Activated CD8-positive, alpha-beta memory T cell treated with anti-CD3 and anti-CD28 coated beads for 48 hours (primary cell): ENCODE measurements at regions not wholly inside any gene's neighbourhood (a gene's known extent, or its start where the extent isn't known, plus 50 kb on each side); places are given as distances from the start of the nearest gene placed in this dataset.

Experiments
- DNase-seq, 3 experiments: peaks; one replicate each; pipeline ENCODE4 v3.0.0-alpha.2; 2020; ENCODE audit warnings: low read depth in 2 of 3, low spot score in 2 of 3

DNA sequence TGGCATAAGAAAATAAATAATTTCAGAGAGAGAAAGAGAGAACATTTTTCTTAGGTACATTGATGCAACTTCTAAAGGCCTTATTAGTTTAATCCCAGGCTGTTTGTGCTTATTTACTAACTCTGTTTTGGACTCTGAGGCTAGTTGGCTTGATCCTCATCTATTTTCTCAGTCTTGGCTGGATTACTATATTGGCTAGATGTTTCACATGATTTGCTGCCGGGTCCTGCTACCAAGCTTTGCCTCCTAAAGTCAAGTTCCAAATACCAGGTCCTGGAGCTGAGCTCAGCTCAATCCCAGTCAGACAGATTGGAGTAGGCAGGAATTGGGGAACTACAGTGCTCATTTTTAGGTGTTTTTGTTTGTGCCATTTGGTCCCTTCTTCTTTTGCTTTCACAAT, 340.8 kb downstream of the BCAT1 start:
- DNase-seq, result no peak

DNA sequence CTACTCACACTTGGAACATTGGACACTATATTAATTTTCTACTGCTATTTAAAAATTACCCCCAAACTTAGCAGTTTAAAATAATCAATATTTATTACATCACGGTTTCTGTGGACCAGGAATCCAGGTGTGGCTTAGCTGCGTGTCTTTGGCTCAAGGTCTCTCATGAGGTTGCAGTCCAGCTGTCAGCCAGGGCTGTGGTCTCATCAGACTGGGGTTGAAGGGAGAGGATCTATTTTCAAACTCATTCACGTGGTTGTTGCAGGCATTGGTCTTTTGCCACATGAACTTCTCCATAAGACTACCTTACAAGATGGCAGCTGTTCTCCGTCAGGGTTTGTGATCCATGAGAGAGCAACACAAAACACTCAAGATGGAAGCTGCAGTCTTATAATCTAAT, 343.0 kb downstream of the BCAT1 start:
- no peak for DNase-seq

DNA sequence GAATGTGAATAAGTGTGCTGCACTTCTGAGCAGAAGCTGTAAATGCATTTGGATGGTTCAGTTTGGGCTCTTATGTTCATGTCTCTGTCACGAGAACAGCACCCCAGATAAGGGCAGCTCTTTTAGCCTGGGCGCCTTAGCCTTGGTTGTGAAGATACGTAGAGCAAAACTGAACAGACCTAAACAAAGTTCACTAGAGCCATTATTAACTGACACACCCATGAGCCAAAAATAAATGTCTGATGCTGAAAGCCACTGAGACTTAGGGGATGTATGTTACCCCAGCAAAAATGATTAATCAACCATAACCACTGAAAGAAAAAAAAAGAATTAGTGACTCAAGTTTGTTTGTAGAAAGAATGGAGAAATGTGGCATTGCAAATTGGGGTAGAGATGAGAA, 343.4 kb downstream of the BCAT1 start:
- DNase-seq, result no peak

DNA sequence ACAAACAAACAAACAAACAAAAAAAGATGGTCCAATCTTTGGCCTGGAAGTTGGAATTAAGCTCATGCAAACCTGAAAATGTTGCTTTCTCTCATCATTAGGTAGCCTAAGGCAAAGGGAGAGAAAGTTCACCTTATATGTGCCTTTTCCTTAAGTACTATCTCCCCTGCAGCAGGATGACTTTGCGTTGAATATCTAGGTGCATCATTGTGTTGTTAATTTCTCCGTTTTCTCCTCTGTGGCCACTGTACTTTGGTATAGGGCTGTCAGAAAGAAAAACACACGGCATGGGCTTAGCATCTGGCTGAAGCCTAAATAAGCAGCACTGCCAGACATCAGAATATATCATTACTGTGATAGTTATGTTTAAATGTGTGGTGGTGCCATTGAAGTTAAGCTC, 345.5 kb downstream of the BCAT1 start:
- no peak for DNase-seq

DNA sequence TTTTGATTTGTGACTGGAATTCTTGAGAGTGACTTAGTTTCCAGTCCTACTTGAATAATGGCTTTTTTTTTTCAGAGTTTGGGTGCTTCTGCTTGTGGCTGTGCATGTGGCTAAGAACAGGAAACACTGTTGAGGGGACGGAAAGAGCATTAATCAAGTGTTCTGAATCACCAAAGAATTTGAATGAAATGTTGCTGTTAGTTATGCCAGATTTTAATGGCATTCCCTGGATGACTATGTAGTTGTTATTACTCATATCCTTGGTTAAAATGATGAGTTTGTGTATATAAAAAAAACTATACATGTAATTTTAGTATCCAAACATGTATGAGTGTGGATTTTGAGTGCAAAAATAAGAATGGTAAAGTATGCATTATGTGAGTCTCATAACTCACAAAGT, 347.9 kb downstream of the BCAT1 start:
- no peak for DNase-seq

DNA sequence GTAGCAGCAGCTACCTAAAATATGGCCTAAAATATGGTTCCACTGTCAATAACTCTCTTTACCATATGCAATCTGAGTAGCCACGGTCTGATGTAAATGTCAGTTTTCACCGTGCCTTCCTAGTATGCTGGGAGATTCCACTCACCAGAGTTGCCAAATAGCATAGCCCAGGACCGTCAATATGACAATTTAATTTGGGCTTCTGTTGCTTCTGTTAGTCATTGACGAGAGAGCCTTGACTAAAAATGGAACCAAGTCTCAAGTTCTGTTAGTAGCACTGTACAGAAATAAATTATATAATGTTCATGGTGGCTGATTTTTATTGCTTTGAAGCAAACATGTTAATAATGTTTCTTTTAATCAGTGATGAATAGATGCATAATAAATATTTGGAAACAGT, 348.4 kb downstream of the BCAT1 start:
- no peak for DNase-seq

DNA sequence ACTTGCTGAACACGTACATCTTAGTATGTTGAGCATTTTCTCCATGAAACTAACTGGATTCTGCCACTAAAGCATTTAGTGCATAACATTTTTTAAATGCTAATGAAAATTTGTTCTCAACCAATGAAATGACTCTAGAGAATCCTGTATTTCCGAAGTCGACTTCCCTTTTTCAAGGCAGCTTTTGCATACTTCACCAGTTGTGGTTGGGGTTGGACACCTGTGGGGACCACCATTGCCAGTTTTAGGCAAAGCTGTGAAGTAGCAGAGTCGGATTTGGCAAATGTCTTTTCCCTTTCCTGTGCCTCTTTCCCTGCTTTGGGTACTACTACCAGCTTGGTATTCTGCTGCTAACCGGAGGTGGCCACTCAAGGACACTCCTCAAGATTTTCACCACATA, 349.2 kb downstream of the BCAT1 start:
- no peak for DNase-seq

DNA sequence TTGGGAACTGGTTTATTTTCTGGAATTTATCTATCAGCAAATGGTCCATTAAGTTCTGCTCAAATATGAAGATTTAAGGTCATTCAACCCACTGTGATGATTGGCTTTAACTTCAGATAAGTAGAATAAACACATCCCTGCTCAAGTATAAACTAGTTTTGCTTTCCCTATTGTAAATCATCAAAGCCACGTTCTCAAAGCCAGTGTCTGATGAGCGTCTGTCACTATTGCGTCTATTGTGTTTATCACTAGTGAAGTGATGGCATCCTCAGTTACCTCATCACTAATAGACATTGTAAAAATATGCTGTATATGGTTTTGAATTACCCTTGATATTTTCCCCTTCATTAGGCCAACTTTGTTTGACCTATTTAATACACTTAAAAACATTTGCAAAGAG, 351.3 kb downstream of the BCAT1 start:
- DNase-seq, result no peak

DNA sequence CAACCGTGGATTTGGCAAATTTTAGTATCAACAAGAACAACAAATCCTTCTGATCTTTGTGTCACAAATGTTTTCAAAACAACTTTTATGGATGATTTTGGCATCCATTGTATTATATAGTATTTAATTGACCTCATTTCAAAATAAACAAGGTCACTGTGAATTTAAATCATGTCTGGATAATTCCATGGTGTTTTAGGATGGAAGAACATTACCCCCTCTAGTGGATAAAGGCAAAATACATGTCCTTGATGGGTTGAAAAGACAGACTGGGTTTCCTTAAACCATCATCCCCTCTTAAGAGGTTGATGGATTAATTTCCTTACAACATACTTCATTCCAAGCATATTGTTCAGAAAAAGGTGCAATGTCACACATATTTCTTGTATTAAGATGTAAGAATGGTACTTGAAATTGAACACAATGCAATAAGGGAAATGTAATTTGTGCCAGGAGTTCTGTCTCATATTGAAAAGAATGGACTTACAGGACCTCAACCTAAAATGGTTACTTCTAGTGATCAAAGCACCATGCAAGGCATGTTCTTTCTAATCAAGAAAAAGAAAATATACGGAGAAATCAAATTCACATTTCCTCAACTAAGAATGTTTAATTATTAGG, 352.0 kb downstream of the BCAT1 start:
- DNase-seq, result no peak

DNA sequence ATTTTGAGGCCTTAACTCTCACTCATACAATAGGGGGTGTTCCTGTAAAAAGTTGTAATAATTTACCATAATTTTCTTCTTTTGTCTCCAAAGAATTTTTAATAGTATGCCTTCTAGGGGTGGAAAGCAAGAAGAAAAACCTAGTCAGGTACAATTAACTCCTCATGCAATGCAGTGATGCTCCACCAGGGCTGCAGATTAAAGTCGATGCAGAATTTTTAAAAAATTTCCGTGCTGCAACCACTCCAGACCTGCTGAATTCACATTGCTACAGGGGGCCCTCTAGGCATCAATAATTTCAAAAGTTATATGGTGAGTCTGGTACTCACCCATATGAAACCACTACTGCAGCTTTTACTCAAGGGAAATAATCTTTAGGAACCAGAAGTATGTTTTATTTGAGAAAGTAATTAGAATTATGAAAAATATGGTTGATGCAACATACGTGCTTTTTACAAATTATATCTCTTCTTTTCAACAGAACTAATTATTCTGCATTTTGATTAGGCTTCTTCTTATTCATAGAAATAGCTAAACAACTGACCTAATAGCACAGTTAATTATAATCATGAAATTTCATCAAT, 353.2 kb downstream of the BCAT1 start:
- DNase-seq, result no peak

DNA sequence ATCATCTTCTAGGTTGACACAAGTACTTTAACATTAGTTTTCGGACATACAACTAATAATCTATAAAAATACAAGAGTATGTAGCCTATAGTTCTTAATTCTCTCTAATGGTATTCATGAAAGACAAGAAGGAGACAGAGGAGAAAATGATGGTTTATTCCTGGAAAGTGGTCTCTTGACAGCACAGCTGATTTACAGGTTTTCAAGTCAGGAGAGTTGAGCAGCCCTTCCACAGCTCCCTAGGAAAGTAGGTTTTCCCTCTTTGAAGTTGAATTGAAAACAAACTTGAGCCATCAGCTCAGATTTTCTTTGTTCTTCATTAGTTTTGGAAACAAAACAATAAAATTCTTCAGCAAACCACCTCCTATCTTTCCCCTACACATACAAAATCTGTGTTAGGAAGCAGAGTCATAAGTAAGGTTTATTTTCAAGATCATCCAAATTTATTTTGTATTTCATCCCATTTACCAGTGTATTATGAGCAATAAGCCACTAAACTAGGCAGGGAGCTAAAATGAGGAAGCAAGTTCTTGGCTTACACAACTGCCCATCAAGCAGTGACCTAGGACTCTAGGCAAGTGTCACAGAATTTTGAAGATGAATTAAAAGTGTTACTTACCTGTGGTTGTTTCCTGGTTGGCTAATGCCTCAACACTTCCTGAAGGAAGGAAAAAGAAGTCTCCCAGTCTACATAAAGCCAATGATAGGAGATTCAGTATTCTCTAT, 357.0 kb downstream of the BCAT1 start:
- DNase-seq, result no peak

DNA sequence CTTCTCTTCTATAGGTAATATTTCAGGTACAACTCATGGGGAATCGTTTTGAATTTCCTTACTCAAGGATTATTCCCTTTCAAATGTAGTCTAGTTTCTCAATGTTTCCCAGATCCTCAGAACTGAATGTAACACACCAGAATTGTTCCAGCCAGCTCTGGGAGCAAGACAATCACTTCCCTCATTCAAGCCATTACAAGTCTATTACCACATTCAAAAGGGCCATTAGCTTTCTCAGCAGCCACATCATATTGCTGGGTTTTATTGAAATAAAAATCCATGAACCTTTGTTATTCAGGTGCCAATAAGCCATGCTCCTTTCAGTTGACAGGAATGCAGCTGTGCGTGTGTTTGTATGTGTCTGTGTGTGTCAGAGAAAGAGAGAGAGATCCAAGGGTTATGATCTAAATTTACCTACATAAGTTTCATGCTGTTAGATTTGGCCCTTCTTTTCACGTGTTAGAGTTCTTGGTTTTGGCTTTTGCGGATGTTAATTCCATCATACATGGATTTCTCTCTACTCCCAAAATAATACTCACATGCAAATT, 357.7 kb downstream of the BCAT1 start:
- no peak for DNase-seq

DNA sequence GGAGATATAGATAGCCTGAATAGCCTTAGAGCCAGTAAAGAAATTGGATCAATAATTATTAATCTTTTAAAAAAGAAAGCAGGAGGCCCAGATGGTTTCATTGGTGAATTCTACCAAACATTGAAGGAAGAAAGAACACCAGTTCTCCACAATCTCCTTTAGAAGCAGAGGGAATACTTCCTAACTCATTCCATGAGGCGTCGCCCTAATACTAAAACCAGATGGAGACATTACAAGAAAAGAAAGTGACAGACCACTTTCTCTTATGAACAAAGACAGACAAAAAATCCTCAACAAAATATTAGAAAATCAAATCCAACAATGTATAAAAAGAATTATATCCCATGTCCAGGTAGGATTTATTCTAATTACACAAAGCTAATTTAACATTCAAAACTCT, 362.6 kb downstream of the BCAT1 start:
- DNase-seq, result no peak

DNA sequence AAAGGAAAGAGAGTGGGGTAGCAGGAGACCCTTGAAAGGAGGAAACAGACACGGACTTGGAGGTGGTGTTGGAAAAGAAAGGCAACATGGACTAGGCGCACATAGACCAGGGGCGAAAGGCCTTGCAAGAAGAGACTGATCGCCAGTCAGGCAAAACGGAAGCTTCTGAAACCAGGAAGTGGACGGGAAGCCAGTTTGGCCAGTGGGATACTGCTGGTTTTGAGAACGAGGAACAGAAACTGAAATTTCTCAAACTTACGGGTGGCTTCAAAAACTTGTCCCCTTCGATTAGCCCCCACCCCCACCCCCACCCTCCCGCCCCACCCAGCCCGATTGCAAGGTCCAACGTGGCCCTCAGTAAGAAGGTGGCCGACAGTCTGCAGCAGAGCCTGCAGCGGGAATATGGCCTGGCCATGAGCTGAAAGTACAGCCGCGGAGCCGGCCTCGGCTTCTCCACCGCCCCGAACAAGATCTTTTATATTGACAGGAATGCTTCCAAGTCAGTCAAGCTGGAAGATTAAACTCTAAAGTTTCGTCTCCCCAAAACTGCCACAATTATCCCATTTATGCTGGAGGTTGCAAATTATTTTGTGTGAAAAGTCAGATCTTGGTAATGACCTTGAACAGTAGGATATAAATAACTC, 364.7 kb downstream of the BCAT1 start:
- no peak for DNase-seq

DNA sequence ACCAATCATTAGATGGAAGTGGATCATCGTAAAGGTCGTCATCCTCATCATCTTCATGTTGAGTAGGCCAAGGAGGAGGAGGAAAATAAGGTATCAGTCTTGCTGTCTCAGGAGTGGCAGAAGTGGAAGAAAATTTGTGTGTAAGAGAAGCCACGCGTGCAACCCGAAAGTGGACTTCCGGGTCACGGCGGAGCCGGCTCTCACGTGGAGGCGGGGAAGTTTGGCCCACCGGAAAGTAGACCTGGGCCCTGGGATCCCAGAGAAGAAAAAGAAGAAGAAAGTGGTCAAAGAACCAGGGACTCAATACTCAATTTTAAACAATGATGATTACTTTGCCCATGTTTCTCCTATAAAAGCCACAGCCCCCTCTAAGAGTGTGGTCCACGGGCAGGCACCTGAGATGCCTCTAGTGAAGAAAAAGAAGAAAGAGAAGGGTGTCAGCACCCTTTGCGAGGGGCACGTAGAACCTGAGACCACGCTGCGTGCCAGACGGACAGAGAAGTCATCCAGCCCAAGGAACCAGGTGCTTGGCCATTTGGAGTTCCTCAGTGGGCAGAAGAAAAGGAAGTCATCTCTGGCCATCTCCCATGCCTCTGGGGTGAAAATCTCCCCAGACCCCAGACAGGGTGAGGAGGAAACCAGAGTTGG, 365.8 kb downstream of the BCAT1 start:
- DNase-seq, result no peak

DNA sequence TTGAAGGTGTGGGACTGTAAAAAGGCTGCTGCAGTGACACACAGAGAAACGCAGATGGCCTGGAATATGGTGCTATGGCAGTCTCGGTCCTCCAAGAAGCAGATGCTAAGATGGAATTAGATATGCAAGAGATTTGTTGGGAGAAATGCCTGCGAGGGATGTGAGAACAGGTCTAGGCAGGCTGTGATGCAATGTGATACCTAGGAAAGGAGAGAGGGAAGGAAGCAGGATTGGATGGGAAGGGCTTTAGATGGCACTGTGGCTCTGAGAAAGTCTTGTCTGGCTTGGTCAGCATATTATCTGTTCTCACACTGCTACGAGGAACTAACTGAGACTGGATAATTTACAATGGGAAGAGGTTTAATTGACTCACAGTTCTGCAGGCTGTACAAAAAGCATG, 374.4 kb downstream of the BCAT1 start:
- no peak for DNase-seq

DNA sequence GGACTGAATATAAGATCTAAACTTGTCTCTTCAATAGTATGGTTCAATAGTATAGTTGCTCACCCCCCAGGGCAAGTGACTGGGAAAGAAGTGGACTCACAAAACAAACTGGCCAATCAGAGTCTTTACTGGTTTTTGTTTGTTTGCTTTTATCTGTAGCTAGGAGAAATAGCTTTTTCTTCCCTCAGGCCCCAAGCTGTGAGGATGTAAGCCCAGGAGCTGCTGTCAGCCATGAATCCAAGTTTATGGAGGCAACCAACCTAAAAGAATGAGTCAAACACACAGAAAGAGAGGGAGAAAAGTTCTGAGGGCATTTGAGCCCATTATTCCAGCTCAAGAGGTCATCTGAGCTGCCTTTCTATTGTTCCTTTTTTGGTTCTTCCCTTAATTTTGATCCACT, 375.3 kb downstream of the BCAT1 start:
- DNase-seq, result no peak

DNA sequence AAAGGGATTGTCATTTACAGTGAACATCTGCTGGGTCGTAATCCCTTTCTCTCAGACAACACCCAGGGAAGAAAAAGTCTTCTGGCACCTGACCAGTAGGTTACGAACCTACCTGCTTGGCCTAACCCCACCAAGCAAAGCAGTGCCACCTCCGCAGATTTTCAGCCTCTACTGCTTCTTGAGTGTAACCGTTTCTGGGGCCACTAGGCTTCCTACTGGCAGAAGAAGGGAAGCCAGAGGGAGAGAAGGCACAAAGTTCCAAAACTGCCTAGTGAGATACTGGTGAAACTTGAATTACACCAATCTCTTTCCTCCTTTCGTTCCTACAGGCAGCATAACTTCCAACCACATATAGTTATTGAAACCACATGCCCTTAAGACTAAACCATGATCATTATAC, 383.6 kb downstream of the BCAT1 start:
- no peak for DNase-seq

DNA sequence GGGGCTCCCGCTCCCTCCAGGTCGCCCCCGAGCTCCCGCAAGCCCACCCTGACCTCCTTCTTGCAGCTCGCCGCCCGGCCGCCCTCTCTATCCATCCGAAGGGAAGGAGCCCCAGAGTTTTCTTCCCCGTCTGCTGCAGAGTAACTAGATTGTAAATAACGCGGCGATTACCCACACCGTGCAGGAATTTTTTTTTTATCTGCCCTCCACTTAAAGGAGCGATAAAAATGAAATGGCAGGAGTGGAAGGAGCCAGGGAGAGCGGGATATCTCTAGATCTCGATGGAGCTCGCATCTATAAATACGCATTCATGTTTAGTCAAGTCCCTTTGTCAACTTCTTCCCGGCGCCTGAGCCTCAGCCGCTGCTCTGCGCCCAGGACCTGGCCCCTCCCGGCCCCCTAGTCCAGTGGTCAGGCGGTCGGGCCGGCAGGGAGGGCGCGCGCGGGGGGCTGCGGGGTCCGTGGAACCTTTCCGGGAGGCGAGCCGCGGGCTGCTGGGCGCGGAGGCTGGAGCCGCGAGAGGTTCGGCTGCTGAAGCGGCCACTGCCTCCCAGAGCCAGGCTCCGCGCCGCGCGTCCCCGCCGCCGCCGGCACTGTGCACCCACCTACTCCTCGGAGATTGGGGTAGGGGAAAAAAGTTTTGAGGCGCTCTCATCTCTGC, 386.0 kb downstream of the BCAT1 start:
- DNase-seq, result no peak

DNA sequence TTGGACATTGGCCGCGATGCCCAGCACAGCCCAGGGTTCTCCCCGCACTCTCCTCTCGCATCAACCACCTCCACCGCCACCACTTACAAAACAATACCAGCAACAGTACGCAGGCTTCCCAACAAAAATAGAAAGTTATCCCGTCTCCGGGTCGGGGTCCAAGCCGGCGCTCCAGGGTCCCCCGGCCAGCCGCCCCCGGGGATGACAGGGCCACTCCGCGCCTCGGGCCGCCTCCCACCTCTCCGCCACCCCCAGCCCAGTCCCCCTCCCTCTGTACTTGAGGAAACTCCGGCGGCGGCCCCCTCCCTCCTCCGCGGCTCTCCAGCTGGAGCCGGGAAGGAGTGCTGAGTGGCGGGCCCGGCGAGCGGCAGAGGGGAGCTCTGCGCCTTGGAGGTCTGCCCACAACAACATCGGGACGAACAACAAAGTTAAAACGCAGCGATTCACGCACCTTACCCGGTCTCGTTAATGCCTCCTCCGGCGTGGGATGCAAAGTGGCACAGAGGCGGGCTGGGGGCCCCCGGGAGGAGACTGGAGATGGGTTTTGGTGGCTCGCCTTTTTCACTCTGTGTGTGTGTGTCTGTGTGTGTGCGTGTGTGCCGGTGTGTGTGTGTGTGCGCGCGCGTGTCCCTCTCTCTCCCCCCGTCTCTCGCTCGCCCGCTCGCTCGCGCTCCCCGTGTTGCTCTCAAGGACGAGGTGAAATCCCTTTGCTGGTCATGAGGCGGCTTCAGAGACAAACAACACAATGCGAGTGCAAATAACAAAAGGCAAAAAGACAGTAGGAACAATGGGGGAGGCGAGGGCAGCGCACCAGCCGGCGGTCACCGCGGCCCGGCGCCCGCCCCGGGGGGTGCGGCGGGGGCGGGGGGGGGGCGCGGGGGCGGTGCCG, 386.8 kb downstream of the BCAT1 start:
- DNase-seq, result peak in 1 of 3 experiments; percentile 4
